GM12878 (cell line): ENCODE measurements at regions not wholly inside any gene's neighbourhood (a gene's known extent, or its start where the extent isn't known, plus 50 kb on each side); places are given as distances from the start of the nearest gene placed in this dataset.

ENCODE experiments used
- ATAC-seq: fragments of 200-7000 bp; cut with Tn5 transposase; 3 replicates; pipeline ENCODE4 v1.9.1; 2020; ENCODE audit warnings: mild to moderate bottlenecking, moderate library complexity
- BruUV-seq: library from RNA; stranded (reverse); fragments of 400-500 nt; replicated peaks from 2 replicates; lab custom pipeline; 2021; lab: Mats Ljungman, UMichigan
- CTCF ChIA-PET: fragments of 300-600 bp; sonication (Branson Sonifier 250); formaldehyde crosslinking; extraction: SDS; loops from one replicate; lab custom pipeline; 2021; ENCODE audit warnings: inconsistent platforms; lab: Yijun Ruan, JAX
- POLR2A ChIA-PET: fragments of 350-600 bp; formaldehyde crosslinking; extraction: SDS; loops from one replicate; lab custom pipeline; 2021; ENCODE audit warnings: inconsistent platforms; lab: Charles Lee
- RAD21 ChIA-PET: fragments of 300-600 bp; sonication (Branson Sonifier 250); formaldehyde crosslinking; loops from one replicate; lab custom pipeline; 2023; ENCODE audit warnings: antibody characterized with exemption; ENCODE audit not compliant: unreplicated experiment; lab: Charles Lee
- SMC1A ChIA-PET: fragments of 300-600 bp; sonication (Branson Sonifier 250); formaldehyde crosslinking; loops from one replicate; lab custom pipeline; 2023; ENCODE audit not compliant: unreplicated experiment, uncharacterized antibody; lab: Charles Lee
- DNase-seq: peaks from one replicate; pipeline ENCODE4 v3.0.0-alpha.2; 2011; ENCODE audit warnings: low read depth, low spot score
- FAIRE-seq: peaks from 3 replicates; lab custom pipeline; 2011; peaks lifted over from hg19 to GRCh38; lab: Jason Lieb, UNC
- H2AFZ ChIP-seq: 2 replicates; pipeline ENCODE4 v1.6.0; 2011; ENCODE audit warnings: low read depth, low read length, control low read depth; ENCODE audit not compliant: control insufficient read depth
- H3K27ac ChIP-seq: 2 replicates; pipeline ENCODE4 v1.5.1; 2011; ENCODE audit warnings: control low read depth; ENCODE audit not compliant: control insufficient read depth, insufficient read depth
- H3K27me3 ChIP-seq, 2 experiments: replicated peaks in 1 of 2; 2 replicates each; pipeline versions ENCODE4 v1.6.0 to v1.6.1; 2011; ENCODE audit warnings: low read length in 1 of 2; ENCODE audit not compliant: control insufficient read depth in 2 of 2, insufficient read depth in 2 of 2
- H3K36me3 ChIP-seq, 2 experiments: 2 replicates each; pipeline ENCODE4 v1.5.1; 2011; ENCODE audit warnings: low read length in 1 of 2; ENCODE audit not compliant: control insufficient read depth in 2 of 2, insufficient read depth in 2 of 2
- H3K4me1 ChIP-seq: 2 replicates; pipeline ENCODE4 v1.6.1; 2011; ENCODE audit warnings: mild to moderate bottlenecking, low read length, moderate library complexity, mixed read lengths; ENCODE audit not compliant: control insufficient read depth, insufficient read depth
- H3K4me2 ChIP-seq: 2 replicates; pipeline ENCODE4 v1.6.0; 2011; ENCODE audit warnings: control low read depth; ENCODE audit not compliant: control insufficient read depth, insufficient read depth
- H3K4me3 ChIP-seq: fragments of 200-600 bp; sonication (generic); 2 replicates; pipeline ENCODE4 v1.5.1; 2016
- H3K79me2 ChIP-seq: 2 replicates; pipeline ENCODE4 v1.6.0; 2011; ENCODE audit warnings: low read length; ENCODE audit not compliant: control insufficient read depth, insufficient read depth
- H3K9ac ChIP-seq: 2 replicates; pipeline ENCODE4 v1.8.0; 2011; ENCODE audit warnings: low read length, control low read depth, mixed read lengths; ENCODE audit not compliant: control insufficient read depth, insufficient read depth
- H3K9me3 ChIP-seq: replicated peaks from 3 replicates; pipeline ENCODE4 v1.5.1; 2011; ENCODE audit warnings: mild to moderate bottlenecking, low read length; ENCODE audit not compliant: control insufficient read depth, insufficient read depth
- H4K20me1 ChIP-seq: 2 replicates; pipeline ENCODE4 v1.6.0; 2011; ENCODE audit not compliant: control insufficient read depth, insufficient read depth
- ASH2L ChIP-seq: fragments of 300-600, 200-600 bp; sonication (generic); IDR thresholded peaks from 2 replicates; pipeline ENCODE4 v1.6.1; 2017; ENCODE audit warnings: low read depth, mild to moderate bottlenecking, borderline replicate concordance
- BMI1 ChIP-seq: fragments of 450-650 bp; IDR thresholded peaks from 2 replicates; pipeline ENCODE4 v1.6.1; 2016; ENCODE audit warnings: mild to moderate bottlenecking, moderate library complexity, borderline replicate concordance
- FOXM1 ChIP-seq: IDR thresholded peaks from 2 replicates; pipeline ENCODE4 v1.6.1; 2012; ENCODE audit warnings: low read depth, mild to moderate bottlenecking, inconsistent platforms, low read length, moderate library complexity
- HCFC1 ChIP-seq: fragments of 150-350 bp; IDR thresholded peaks from 2 replicates; pipeline ENCODE4 v1.6.1; 2014; ENCODE audit warnings: low read length
- JUND ChIP-seq: IDR thresholded peaks from 2 replicates; pipeline ENCODE4 v1.6.1; 2012; ENCODE audit warnings: low read depth, mild to moderate bottlenecking, low read length, improper control_type of control experiment, moderate library complexity
- KDM1A ChIP-seq: fragments of 200-600 bp; sonication (generic); IDR thresholded peaks from 2 replicates; pipeline ENCODE4 v1.6.1; 2016; ENCODE audit warnings: borderline replicate concordance
- MEF2A ChIP-seq: IDR thresholded peaks from 2 replicates; pipeline ENCODE4 v1.6.1; 2011; ENCODE audit warnings: low read depth, mild to moderate bottlenecking, low read length, moderate library complexity; ENCODE audit not compliant: insufficient read depth
- NBN ChIP-seq: fragments of 450-650 bp; IDR thresholded peaks from 2 replicates; pipeline ENCODE4 v1.6.1; 2016
- POLR2AphosphoS2 ChIP-seq: IDR thresholded peaks from 2 replicates; pipeline ENCODE4 v1.6.1; 2011; ENCODE audit warnings: low read depth, mild to moderate bottlenecking, low read length, improper control_type of control experiment, moderate library complexity
- SMC3 ChIP-seq: IDR thresholded peaks from 2 replicates; pipeline ENCODE4 v1.6.1; 2011; ENCODE audit warnings: low read length, improper control_type of control experiment, borderline replicate concordance
- ZNF217 ChIP-seq: fragments of 450-650 bp; IDR thresholded peaks from 2 replicates; pipeline ENCODE4 v1.6.1; 2017; ENCODE audit warnings: antibody characterized with exemption, mild to moderate bottlenecking
- WGBS: methylation state at CpG from one replicate; pipeline ENCODE4 v1.1.6; 2016; ENCODE audit warnings: low lambda C conversion rate; ENCODE audit not compliant: insufficient replicate concordance, insufficient coverage; ENCODE audit errors: missing lambda C conversion rate; 5-methylcytosine and 5-hydroxymethylcytosine counted together
- in situ Hi-C: fragments of 300-500 bp; cut with MboI; formaldehyde crosslinking; loops from 9 replicates; pipeline ENCODE4 v1.14.3; 2018; ENCODE audit warnings: mixed read lengths
- intact Hi-C: fragments of 100-400 bp; cut with micrococcal nuclease; formaldehyde crosslinking; loops from one replicate; pipeline ENCODE4 v1.14.2; 2022; ENCODE audit not compliant: unreplicated experiment
- TF ChIP-seq, protein P1 (sequence below): fragments of 150-350 bp; IDR thresholded peaks from 2 replicates; pipeline ENCODE4 v1.6.1; 2016; ENCODE audit warnings: low read depth, low read length
- TF ChIP-seq, protein P2 (sequence below): fragments of 150-350 bp; IDR thresholded peaks from 2 replicates; pipeline ENCODE4 v1.6.1; 2014; ENCODE audit warnings: mild to moderate bottlenecking, low read depth, low read length
- TF ChIP-seq, protein P3 (sequence below): fragments of 450-650 bp; IDR thresholded peaks from 2 replicates; pipeline ENCODE4 v1.6.1; 2017; ENCODE audit warnings: borderline replicate concordance

DNA sequence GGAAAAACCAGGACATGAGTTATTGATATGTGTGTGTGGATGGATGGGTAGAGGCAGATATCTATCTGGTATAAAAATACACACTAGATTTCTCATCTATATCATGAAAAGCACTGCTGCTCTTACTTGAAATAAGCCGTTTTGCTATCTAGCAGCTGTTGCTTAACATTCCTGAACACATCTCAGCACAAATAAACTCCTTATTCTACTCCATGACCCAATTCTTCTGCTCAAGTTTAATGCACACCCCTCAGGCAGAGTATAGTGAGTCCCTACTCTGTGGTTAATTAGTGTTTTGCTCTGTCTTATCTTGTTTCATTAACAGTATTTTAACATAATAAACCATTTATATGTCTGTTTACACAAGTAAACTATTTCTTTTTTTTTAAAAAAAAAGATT, 134.2 kb downstream of the CBLN2 start:
- CTCF ChIA-PET: no interaction called here

DNA sequence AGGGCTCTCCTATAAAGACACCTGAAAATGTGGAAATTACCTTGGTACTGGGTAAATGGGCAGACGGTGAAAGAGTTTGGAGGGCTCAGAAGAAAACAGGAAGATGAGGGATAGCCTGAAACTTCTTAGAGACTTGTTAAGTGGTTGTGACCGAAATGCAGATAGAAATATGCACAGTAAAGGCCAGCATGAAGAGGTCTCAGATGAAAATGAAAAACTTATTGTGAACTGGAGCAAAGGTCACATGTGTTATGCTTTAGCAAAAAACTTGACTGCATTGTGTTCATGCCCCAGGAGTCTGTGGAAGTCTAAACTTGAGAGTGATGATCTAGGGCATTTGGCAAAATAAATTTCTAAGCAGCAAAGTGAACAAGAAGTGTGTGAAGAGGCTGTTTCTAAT, 137.1 kb downstream of the CBLN2 start:
- ChIA-PET RAD21 (no interaction called here), SMC1A (no interaction called here), POLR2A (interaction anchor here (0.6 to 0.7 kb wide), 2 partner anchors 106 to 130 kb away, joined by 4 read pairs; no protein-coding TSS in a partner anchor), CTCF (no interaction called here)
- ATAC-seq (no peak), DNase-seq (no peak), FAIRE-seq (no peak)
- in situ Hi-C loops: no loop called here
- no peaks in the 10 kb centered on the region for H3K9me3 ChIP-seq
- no peaks in the 10 kb centered on the region for H3K36me3 ChIP-seq
- BruUV-seq: no TSS peak
- H2AFZ ChIP-seq: no peak overlapping the region
- no peaks in the 10 kb centered on the region for H3K79me2 ChIP-seq
- H3K9ac ChIP-seq: no peak overlapping the region
- no peak overlapping the region for H3K4me3 ChIP-seq
- H4K20me1 ChIP-seq: no peaks in the 10 kb centered on the region
- H3K27me3 ChIP-seq: no peaks in the 10 kb centered on the region
- no peaks in the 10 kb centered on the region for H3K4me1 ChIP-seq
- H3K4me2 ChIP-seq: no peak overlapping the region
- H3K27ac ChIP-seq: no peak overlapping the region
- 5% methylated on average over 2 of the region's 2 CpGs for WGBS
- intact Hi-C loops: no loop called here
- TF ChIP-seq, protein P1, sequence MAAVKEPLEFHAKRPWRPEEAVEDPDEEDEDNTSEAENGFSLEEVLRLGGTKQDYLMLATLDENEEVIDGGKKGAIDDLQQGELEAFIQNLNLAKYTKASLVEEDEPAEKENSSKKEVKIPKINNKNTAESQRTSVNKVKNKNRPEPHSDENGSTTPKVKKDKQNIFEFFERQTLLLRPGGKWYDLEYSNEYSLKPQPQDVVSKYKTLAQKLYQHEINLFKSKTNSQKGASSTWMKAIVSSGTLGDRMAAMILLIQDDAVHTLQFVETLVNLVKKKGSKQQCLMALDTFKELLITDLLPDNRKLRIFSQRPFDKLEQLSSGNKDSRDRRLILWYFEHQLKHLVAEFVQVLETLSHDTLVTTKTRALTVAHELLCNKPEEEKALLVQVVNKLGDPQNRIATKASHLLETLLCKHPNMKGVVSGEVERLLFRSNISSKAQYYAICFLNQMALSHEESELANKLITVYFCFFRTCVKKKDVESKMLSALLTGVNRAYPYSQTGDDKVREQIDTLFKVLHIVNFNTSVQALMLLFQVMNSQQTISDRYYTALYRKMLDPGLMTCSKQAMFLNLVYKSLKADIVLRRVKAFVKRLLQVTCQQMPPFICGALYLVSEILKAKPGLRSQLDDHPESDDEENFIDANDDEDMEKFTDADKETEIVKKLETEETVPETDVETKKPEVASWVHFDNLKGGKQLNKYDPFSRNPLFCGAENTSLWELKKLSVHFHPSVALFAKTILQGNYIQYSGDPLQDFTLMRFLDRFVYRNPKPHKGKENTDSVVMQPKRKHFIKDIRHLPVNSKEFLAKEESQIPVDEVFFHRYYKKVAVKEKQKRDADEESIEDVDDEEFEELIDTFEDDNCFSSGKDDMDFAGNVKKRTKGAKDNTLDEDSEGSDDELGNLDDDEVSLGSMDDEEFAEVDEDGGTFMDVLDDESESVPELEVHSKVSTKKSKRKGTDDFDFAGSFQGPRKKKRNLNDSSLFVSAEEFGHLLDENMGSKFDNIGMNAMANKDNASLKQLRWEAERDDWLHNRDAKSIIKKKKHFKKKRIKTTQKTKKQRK: no peak
- TF ChIP-seq JUND: no peak
- TF ChIP-seq NBN: no peak
- no peak for TF ChIP-seq ASH2L
- no peak for TF ChIP-seq KDM1A
- TF ChIP-seq, protein P2, sequence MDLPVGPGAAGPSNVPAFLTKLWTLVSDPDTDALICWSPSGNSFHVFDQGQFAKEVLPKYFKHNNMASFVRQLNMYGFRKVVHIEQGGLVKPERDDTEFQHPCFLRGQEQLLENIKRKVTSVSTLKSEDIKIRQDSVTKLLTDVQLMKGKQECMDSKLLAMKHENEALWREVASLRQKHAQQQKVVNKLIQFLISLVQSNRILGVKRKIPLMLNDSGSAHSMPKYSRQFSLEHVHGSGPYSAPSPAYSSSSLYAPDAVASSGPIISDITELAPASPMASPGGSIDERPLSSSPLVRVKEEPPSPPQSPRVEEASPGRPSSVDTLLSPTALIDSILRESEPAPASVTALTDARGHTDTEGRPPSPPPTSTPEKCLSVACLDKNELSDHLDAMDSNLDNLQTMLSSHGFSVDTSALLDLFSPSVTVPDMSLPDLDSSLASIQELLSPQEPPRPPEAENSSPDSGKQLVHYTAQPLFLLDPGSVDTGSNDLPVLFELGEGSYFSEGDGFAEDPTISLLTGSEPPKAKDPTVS: no peak
- no peak for TF ChIP-seq MEF2A
- TF ChIP-seq SMC3: no peak

More for the DNA sequence above, 134.2 kb downstream of the CBLN2 start:
- 0% methylated on average over 1 of the region's 1 CpG for WGBS
- Histone ChIP-seq H3K4me1 (no peaks in the 10 kb centered on the region), H3K4me2 (no peak overlapping the region), H3K36me3 (no peaks in the 10 kb centered on the region), H3K27me3 (no peaks in the 10 kb centered on the region), H3K27ac (no peak overlapping the region), H3K9ac (no peak overlapping the region), H3K9me3 (no peaks in the 10 kb centered on the region), H3K79me2 (no peaks in the 10 kb centered on the region), H3K4me3 (no peak overlapping the region), H4K20me1 (no peaks in the 10 kb centered on the region), H2AFZ (no peak overlapping the region)
- RAD21 ChIA-PET: no interaction called here
- POLR2A ChIA-PET: interaction anchor here (0.6 kb wide), 1 partner anchor 10 kb away, joined by 4 read pairs; no protein-coding TSS in a partner anchor
- ATAC-seq (no peak), FAIRE-seq (no peak), DNase-seq (no peak)
- no TSS peak for BruUV-seq
- in situ Hi-C loops: no loop called here
- SMC1A ChIA-PET: interaction anchor here (0.7 kb wide), 1 partner anchor 1249 kb away, joined by 3 read pairs; no protein-coding TSS in a partner anchor
- intact Hi-C loops: no loop called here
- TF ChIP-seq ZNF217 (no peak), HCFC1 (no peak), BMI1 (no peak), POLR2AphosphoS2 (no peak), FOXM1 (no peak)
- TF ChIP-seq, protein P3, sequence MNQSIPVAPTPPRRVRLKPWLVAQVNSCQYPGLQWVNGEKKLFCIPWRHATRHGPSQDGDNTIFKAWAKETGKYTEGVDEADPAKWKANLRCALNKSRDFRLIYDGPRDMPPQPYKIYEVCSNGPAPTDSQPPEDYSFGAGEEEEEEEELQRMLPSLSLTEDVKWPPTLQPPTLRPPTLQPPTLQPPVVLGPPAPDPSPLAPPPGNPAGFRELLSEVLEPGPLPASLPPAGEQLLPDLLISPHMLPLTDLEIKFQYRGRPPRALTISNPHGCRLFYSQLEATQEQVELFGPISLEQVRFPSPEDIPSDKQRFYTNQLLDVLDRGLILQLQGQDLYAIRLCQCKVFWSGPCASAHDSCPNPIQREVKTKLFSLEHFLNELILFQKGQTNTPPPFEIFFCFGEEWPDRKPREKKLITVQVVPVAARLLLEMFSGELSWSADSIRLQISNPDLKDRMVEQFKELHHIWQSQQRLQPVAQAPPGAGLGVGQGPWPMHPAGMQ: no peak
